IPS-18c (cell line): ENCODE measurements at regions not wholly inside any gene's neighbourhood (a gene's known extent, or its start where the extent isn't known, plus 50 kb on each side); places are given as distances from the start of the nearest gene placed in this dataset.

Experiments used
- H3K4me3 ChIP-seq: 2 replicates; pipeline ENCODE4 v1.7.0; 2013; ENCODE audit warnings: low read depth, mild to moderate bottlenecking, low read length, moderate library complexity; ENCODE audit not compliant: insufficient read depth
- H3K9me3 ChIP-seq: one replicate; pipeline ENCODE4 v1.6.1; 2013; ENCODE audit warnings: mild to moderate bottlenecking, low read length, moderate library complexity; ENCODE audit not compliant: control insufficient read depth, insufficient read depth

GRCh38 chr1:65055747-65056146, 89.4 kb upstream of the JAK1 start:
- Histone ChIP-seq H3K4me3 (no peak overlapping the region), H3K9me3 (no peaks in the 10 kb centered on the region)

- H3K4me3 ChIP-seq, result no peak overlapping the region
Observed at GRCh38 chr1:65056234-65056633, 89.9 kb upstream of the JAK1 start.

GRCh38 chr1:65056866-65057265, 90.5 kb upstream of the JAK1 start:
- H3K4me3 ChIP-seq, result no peak overlapping the region
- no peaks in the 10 kb centered on the region for H3K9me3 ChIP-seq

More at GRCh38 chr1:65056234-65056633, 89.9 kb upstream of the JAK1 start:
- H3K9me3 ChIP-seq, result no peaks in the 10 kb centered on the region

- H3K4me3 ChIP-seq, result no peak overlapping the region
- no peaks in the 10 kb centered on the region for H3K9me3 ChIP-seq
Observed at GRCh38 chr1:65059930-65060538, 88.0 kb upstream of the AK4 start.

- H3K9me3 ChIP-seq, result no peaks in the 10 kb centered on the region
- H3K4me3 ChIP-seq, result no peak overlapping the region
Observed at GRCh38 chr1:65062339-65062738, 85.7 kb upstream of the AK4 start.

- H3K9me3 ChIP-seq, result no peaks in the 10 kb centered on the region
- H3K4me3 ChIP-seq, result no peak overlapping the region
Observed at GRCh38 chr1:65063025-65063424, 85.0 kb upstream of the AK4 start.

- Histone ChIP-seq H3K4me3 (peak overlapping the region; percentile 61; the same call in 1 of the 2 replicates), H3K9me3 (no peaks in the 10 kb centered on the region)
Observed at GRCh38 chr1:65064981-65065380, 83.0 kb upstream of the AK4 start.

GRCh38 chr1:65065524-65066418, 82.2 kb upstream of the AK4 start:
- Histone ChIP-seq H3K9me3 (no peaks in the 10 kb centered on the region), H3K4me3 (peak overlapping the region; percentile 61)

GRCh38 chr1:65066419-65066765, 81.6 kb upstream of the AK4 start:
- no peaks in the 10 kb centered on the region for H3K9me3 ChIP-seq
- H3K4me3 ChIP-seq, result peak overlapping the region; percentile 61

- Histone ChIP-seq H3K9me3 (no peaks in the 10 kb centered on the region), H3K4me3 (peak overlapping the region; percentile 61)
Observed at GRCh38 chr1:65066766-65067490, 81.1 kb upstream of the AK4 start.

- Histone ChIP-seq H3K4me3 (peak overlapping the region; percentile 82), H3K9me3 (no peaks in the 10 kb centered on the region)
Observed at GRCh38 chr1:65067491-65068201, 80.4 kb upstream of the AK4 start.

- no peaks in the 10 kb centered on the region for H3K9me3 ChIP-seq
Observed at GRCh38 chr1:65068202-65069010, 79.6 kb upstream of the AK4 start.

GRCh38 chr1:65069011-65069565, 78.9 kb upstream of the AK4 start:
- no peaks in the 10 kb centered on the region for H3K9me3 ChIP-seq
- peak overlapping the region; percentile 82; the same call in 1 of the 2 replicates for H3K4me3 ChIP-seq

More at GRCh38 chr1:65068202-65069010, 79.6 kb upstream of the AK4 start:
- H3K4me3 ChIP-seq, result peak overlapping the region; percentile 82

- no peaks in the 10 kb centered on the region for H3K9me3 ChIP-seq
- no peak overlapping the region for H3K4me3 ChIP-seq
Observed at GRCh38 chr1:65072845-65073244, 75.2 kb upstream of the AK4 start.

GRCh38 chr1:65075123-65075976, 72.7 kb upstream of the AK4 start:
- Histone ChIP-seq H3K9me3 (no peaks in the 10 kb centered on the region), H3K4me3 (no peak overlapping the region)
